ENCODE measurements at regions not wholly inside any gene's neighbourhood (a gene's known extent, or its start where the extent isn't known, plus 50 kb on each side); places are given as distances from the start of the nearest gene placed in this dataset.
A peak's percentile ranks its signal among the peaks of the same experiment; 100 is the strongest.

- no peaks in the 10 kb centered on the region for H3K27me3 ChIP-seq (replicated peaks; ENCODE audit: insufficient read depth, low read depth, low read length, poor library complexity)
- ChIA-PET POLR2A (ENCODE audit: low non-redundant PET) (no interaction called here), CTCF (no interaction called here)
- no peak overlapping the region for H3K4me3 ChIP-seq (ENCODE audit: low read depth, low read length, poor library complexity, severe bottlenecking)
- H3K36me3 ChIP-seq (ENCODE audit: insufficient read depth, low read length, poor library complexity, severe bottlenecking), result no peaks in the 10 kb centered on the region
- H3K27ac ChIP-seq (ENCODE audit: low read depth, low read length, poor library complexity, severe bottlenecking), result no peak overlapping the region
- peaks cover 26% of the 10 kb centered on the region for H3K4me1 ChIP-seq (ENCODE audit: insufficient read depth, low read length, poor library complexity, severe bottlenecking)
- no peak for DNase-seq (ENCODE audit: low spot score)
- TF ChIP-seq CTCF (conservative IDR thresholded peaks at IDR 0.05; ENCODE audit: low read depth, low read length), result no peak
- no TSS peak for BruUV-seq (replicated peaks)
- intact Hi-C loops (cut with micrococcal nuclease; ENCODE audit: unreplicated experiment), result no loop called here
- no peaks in the 10 kb centered on the region for H3K9me3 ChIP-seq (ENCODE audit: low read depth, low read length, poor library complexity, severe bottlenecking)
These were observed 372.8 kb downstream of the MTX2 start for GRCh38 chr2:176642074-176642473.

- CTCF ChIA-PET, result no interaction called here
- TF ChIP-seq CTCF (conservative IDR thresholded peaks at IDR 0.05; ENCODE audit: low read depth, low read length) (no peak), EZH2 (IDR thresholded peaks at IDR 0.05; ENCODE audit: borderline replicate concordance, low read depth, low read length, poor library complexity, severe bottlenecking) (no peak)
- no TSS peak for BruUV-seq (replicated peaks)
- peak; percentile 83 for DNase-seq (ENCODE audit: low spot score)
- Histone ChIP-seq H3K27me3 (replicated peaks; ENCODE audit: insufficient read depth, low read depth, low read length, poor library complexity) (no peaks in the 10 kb centered on the region), H3K27ac (ENCODE audit: low read depth, low read length, poor library complexity, severe bottlenecking) (no peak overlapping the region), H3K9me3 (ENCODE audit: low read depth, low read length, poor library complexity, severe bottlenecking) (no peaks in the 10 kb centered on the region), H3K4me3 (ENCODE audit: low read depth, low read length, poor library complexity, severe bottlenecking) (no peak overlapping the region), H3K4me1 (ENCODE audit: insufficient read depth, low read length, poor library complexity, severe bottlenecking) (peaks cover 35% of the 10 kb centered on the region), H3K36me3 (ENCODE audit: insufficient read depth, low read length, poor library complexity, severe bottlenecking) (no peaks in the 10 kb centered on the region)
- intact Hi-C loops (cut with micrococcal nuclease; ENCODE audit: unreplicated experiment), result no loop called here
- POLR2A ChIA-PET (ENCODE audit: low non-redundant PET), result interaction anchor here (0.6 kb wide), 1 partner anchor 577 kb away, joined by 7 read pairs; no protein-coding TSS in a partner anchor
These were observed 374.4 kb downstream of the MTX2 start for GRCh38 chr2:176643646-176644045.

- no peaks in the 10 kb centered on the region for H3K36me3 ChIP-seq (ENCODE audit: insufficient read depth, low read length, poor library complexity, severe bottlenecking)
- peaks cover 47% of the 10 kb centered on the region for H3K4me1 ChIP-seq (ENCODE audit: insufficient read depth, low read length, poor library complexity, severe bottlenecking)
- H3K27me3 ChIP-seq (replicated peaks; ENCODE audit: insufficient read depth, low read depth, low read length, poor library complexity), result no peaks in the 10 kb centered on the region
- BruUV-seq (replicated peaks), result no TSS peak
- ChIA-PET CTCF (no interaction called here), POLR2A (ENCODE audit: low non-redundant PET) (no interaction called here)
- intact Hi-C loops (cut with micrococcal nuclease; ENCODE audit: unreplicated experiment), result no loop called here
- no peaks in the 10 kb centered on the region for H3K9me3 ChIP-seq (ENCODE audit: low read depth, low read length, poor library complexity, severe bottlenecking)
- no peak for DNase-seq (ENCODE audit: low spot score)
- H3K4me3 ChIP-seq (ENCODE audit: low read depth, low read length, poor library complexity, severe bottlenecking), result no peak overlapping the region
- no peak for TF ChIP-seq CTCF (conservative IDR thresholded peaks at IDR 0.05; ENCODE audit: low read depth, low read length)
- TF ChIP-seq EZH2 (IDR thresholded peaks at IDR 0.05; ENCODE audit: borderline replicate concordance, low read depth, low read length, poor library complexity, severe bottlenecking), result no peak
- H3K27ac ChIP-seq (ENCODE audit: low read depth, low read length, poor library complexity, severe bottlenecking), result no peak overlapping the region
These were observed 376.3 kb downstream of the MTX2 start for GRCh38 chr2:176645494-176645893.
